Small intestine (tissue), 7 donors: ENCODE measurements at regions not wholly inside any gene's neighbourhood (a gene's known extent, or its start where the extent isn't known, plus 50 kb on each side); places are given as distances from the start of the nearest gene placed in this dataset.

Experiments
- DNase-seq, 2 donors: peaks; one replicate each; pipeline versions ENCODE4 v3.0.0 to v3.0.0-alpha.2; 2013
- FAIRE-seq: peaks from 2 replicates; lab custom pipeline; 2012; peaks lifted over from hg19 to GRCh38; lab: Jason Lieb, UNC
- H3K27ac ChIP-seq, 3 donors: one replicate each; pipeline ENCODE4 v1.5.1; 2013; ENCODE audit warnings: low read length in 2 of 3, mild to moderate bottlenecking in 2 of 3, control low read depth in 1 of 3, inconsistent platforms in 1 of 3, low read depth in 1 of 3, moderate library complexity in 1 of 3
- H3K27me3 ChIP-seq, 3 donors: one replicate each; pipeline ENCODE4 v1.6.1; 2013; ENCODE audit warnings: low read length in 3 of 3, inconsistent platforms in 1 of 3; ENCODE audit not compliant: control insufficient read depth in 3 of 3, insufficient read depth in 3 of 3
- H3K36me3 ChIP-seq, 3 donors: one replicate each; pipeline ENCODE4 v1.6.1; 2013; ENCODE audit warnings: low read length in 3 of 3, inconsistent platforms in 1 of 3, low read depth in 1 of 3, mild to moderate bottlenecking in 1 of 3, moderate library complexity in 1 of 3; ENCODE audit not compliant: control insufficient read depth in 3 of 3, insufficient read depth in 2 of 3
- H3K4me1 ChIP-seq, 3 donors: one replicate each; pipeline ENCODE4 v1.6.1; 2013; ENCODE audit warnings: low read length in 2 of 3, inconsistent platforms in 1 of 3, low read depth in 1 of 3, mild to moderate bottlenecking in 1 of 3, moderate library complexity in 1 of 3; ENCODE audit not compliant: control insufficient read depth in 3 of 3, insufficient read depth in 2 of 3
- H3K4me3 ChIP-seq, 3 donors: one replicate each; pipeline ENCODE4 v1.5.1; 2013; ENCODE audit warnings: low read length in 3 of 3, control low read depth in 1 of 3, inconsistent platforms in 1 of 3, low read depth in 1 of 3, mild to moderate bottlenecking in 1 of 3, moderate library complexity in 1 of 3
- H3K9me3 ChIP-seq, 2 donors: one replicate each; pipeline ENCODE4 v1.6.1; 2013; ENCODE audit warnings: low read depth in 1 of 2, low read length in 1 of 2; ENCODE audit not compliant: control insufficient read depth in 2 of 2, insufficient read depth in 1 of 2
- WGBS, 3 donors: extraction: QIAGEN DNeasy Blood & Tissue Kit; methylation state at CpG; one replicate each; pipeline ENCODE4 v1.1.7; 2013; 5-methylcytosine and 5-hydroxymethylcytosine counted together
- donor health status: healthy with polysubstance abuse.
- donor health status: control.
- donor health status: control.
- donor health status: Bipolar disorder and iron deficiency.
- donor health status: healthy.

DNA sequence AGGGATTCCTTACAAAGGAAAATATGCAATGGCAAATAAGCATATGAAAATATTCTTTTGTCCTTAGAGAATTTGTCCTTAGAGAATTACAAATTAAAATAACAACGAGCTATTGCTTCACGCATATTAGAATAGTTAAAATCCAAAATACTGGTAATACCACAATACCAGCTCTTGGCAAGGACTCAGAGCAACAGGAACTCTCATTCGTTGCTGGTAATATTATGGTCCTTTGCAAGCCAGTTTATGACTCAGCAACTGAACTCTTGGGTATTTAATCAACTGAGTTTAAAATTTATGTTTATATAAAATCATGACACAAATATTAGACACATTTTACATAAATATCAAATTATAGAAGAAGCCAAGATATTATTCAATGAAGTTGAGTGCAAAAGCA, 1730.4 kb downstream of the SI start:
- H3K27ac ChIP-seq = no peak overlapping the region
- FAIRE-seq = no peak
- 80 to 83% (median 82%) methylated on average over 3 of the region's 3 CpGs for WGBS, 3 donors

DNA sequence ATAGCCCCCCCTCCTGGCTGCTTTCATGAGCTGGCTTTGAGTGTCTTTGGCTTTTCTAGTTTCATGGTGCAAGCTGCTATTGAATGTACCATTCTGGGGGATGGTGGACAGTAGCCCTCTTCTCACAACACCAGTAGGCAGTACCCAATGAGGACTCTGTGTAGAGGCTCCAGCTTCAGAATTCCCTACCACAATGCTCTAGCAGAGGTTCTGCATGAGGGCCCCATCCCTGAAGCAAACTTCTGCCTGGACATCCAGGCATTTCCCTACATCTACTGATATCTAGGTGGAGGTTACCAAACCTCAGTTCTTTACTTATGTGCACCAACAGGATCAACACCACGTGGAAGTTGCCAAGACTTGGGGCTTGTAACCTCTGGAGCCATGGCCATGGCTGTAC, 1742.9 kb downstream of the SI start:
- WGBS, 3 donors = 7 to 45% (median 27%) methylated on average over 1 of the region's 1 CpG
- Histone ChIP-seq H3K27ac (no peak overlapping the region), H3K27me3 (no peaks in the 10 kb centered on the region), H3K4me3 (no peak overlapping the region), H3K9me3 (peaks cover 0 to 11% of the 10 kb centered on the region in 2 donors), H3K4me1 (no peaks in the 10 kb centered on the region), H3K36me3 (no peaks in the 10 kb centered on the region)
- FAIRE-seq = no peak
- DNase-seq = no peak

More for the DNA sequence above, 1730.4 kb downstream of the SI start:
- Histone ChIP-seq H3K4me3 (no peak overlapping the region), H3K27me3 (no peaks in the 10 kb centered on the region), H3K36me3 (no peaks in the 10 kb centered on the region), H3K4me1 (no peaks in the 10 kb centered on the region), H3K9me3 (peaks cover 0 to 3% of the 10 kb centered on the region in 2 donors)
- no peak for DNase-seq

- no peaks in the 10 kb centered on the region for H3K27me3 ChIP-seq
- WGBS, 3 donors = 73 to 79% (median 76%) methylated on average over 7 of the region's 7 CpGs
- no peak overlapping the region for H3K27ac ChIP-seq
- no peaks in the 10 kb centered on the region for H3K4me1 ChIP-seq
- no peaks in the 10 kb centered on the region for H3K36me3 ChIP-seq
- H3K9me3 ChIP-seq = peaks cover 2 to 31% of the 10 kb centered on the region in 2 donors
- DNase-seq = no peak
- H3K4me3 ChIP-seq = no peak overlapping the region
- no peak for FAIRE-seq
These were observed 1749.6 kb downstream of the SI start for GRCh38 chr3:163328680-163329079.

GRCh38 chr3:163327086-163327485, 1751.2 kb downstream of the SI start:
- DNase-seq (no peak), FAIRE-seq (no peak)
- H3K4me3 ChIP-seq = no peak overlapping the region
- no peaks in the 10 kb centered on the region for H3K36me3 ChIP-seq
- H3K9me3 ChIP-seq = peaks cover 2 to 30% of the 10 kb centered on the region in 2 donors
- no peaks in the 10 kb centered on the region for H3K27me3 ChIP-seq
- no peaks in the 10 kb centered on the region for H3K4me1 ChIP-seq
- WGBS, 3 donors = 41 to 47% (median 42%) methylated on average over 2 of the region's 2 CpGs
- H3K27ac ChIP-seq = no peak overlapping the region

DNA sequence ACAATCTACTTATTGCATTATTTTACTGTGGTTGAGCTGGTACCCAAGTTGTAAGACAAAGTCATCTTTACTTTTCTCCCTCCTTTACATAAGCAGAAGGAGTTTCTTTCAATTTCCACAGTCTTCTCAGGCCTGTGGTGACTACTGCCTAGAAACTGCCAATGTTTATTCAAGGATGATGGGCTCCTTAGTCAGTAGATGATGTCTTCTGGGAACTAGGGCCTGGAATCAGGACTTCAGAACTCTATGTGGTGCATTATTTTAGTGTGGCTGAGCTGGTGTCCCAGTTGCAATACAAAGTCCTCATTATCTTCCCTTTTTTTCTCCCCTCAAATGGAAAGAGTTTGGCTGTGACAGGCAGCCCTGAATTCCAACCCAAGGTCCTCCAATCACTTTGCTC, 1762.5 kb downstream of the SI start:
- Histone ChIP-seq H3K27me3 (no peaks in the 10 kb centered on the region), H3K9me3 (peaks cover 0 to 4% of the 10 kb centered on the region in 2 donors), H3K4me3 (no peak overlapping the region), H3K4me1 (no peaks in the 10 kb centered on the region), H3K27ac (no peak overlapping the region), H3K36me3 (no peaks in the 10 kb centered on the region)
- no peak for FAIRE-seq
- no peak for DNase-seq

- WGBS, 3 donors = 89 to 96% (median 93%) methylated on average over 2 of the region's 2 CpGs
- H3K4me3 ChIP-seq = no peak overlapping the region
- no peaks in the 10 kb centered on the region for H3K4me1 ChIP-seq
- FAIRE-seq (no peak), DNase-seq (no peak)
- no peaks in the 10 kb centered on the region for H3K36me3 ChIP-seq
- H3K27me3 ChIP-seq = no peaks in the 10 kb centered on the region
- H3K27ac ChIP-seq = no peak overlapping the region
- H3K9me3 ChIP-seq = peaks cover 0 to 22% of the 10 kb centered on the region in 2 donors
These were observed 1771.9 kb downstream of the SI start for GRCh38 chr3:163306405-163306804.

DNA sequence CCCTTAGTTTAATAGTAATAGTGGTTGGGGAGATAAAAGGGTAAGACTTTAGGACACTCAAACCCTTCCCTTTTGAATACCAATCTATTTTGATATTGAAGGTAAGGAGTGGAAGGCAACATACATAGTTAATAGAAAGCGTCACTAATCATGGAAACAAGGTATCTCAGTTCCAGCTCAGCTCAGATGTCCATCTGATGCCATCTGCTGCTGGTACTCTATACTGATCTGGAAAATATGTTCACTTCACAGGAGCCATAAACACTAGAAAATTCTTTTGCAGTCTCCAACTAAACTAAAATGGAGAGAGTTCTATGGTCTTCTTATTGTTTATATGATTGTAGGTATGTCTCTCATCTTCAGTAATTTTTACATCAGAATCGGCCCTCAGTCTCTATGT, 1777.1 kb downstream of the OTOL1 start:
- no peak for FAIRE-seq
- H3K9me3 ChIP-seq = no peaks in the 10 kb centered on the region
- H3K36me3 ChIP-seq = no peaks in the 10 kb centered on the region
- H3K27me3 ChIP-seq = no peaks in the 10 kb centered on the region
- no peaks in the 10 kb centered on the region for H3K4me1 ChIP-seq
- WGBS, 3 donors = 53 to 81% (median 64%) methylated on average over 2 of the region's 2 CpGs
- no peak overlapping the region for H3K27ac ChIP-seq
- H3K4me3 ChIP-seq = no peak overlapping the region
- no peak for DNase-seq

DNA sequence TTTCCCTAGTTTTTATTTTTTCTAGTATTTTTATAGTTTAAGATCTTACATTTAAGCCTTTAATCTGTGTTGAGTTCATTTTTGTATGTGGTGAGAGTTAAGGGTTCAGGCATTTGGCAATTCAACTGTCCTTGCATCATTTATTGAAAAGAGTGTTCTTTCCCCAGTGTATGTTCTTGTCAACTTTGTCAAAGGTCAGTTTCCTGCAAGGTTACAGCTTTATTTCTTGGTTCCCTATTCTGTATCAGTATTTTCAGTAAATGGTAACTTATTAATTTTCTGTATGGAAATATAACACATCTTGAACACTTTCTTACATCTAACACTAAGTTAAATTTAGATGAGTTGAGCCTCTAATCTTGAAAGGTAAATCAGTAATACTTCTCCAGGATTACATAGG, 1770.1 kb downstream of the OTOL1 start:
- H3K27me3 ChIP-seq = no peaks in the 10 kb centered on the region
- no peaks in the 10 kb centered on the region for H3K9me3 ChIP-seq
- no peak overlapping the region for H3K4me3 ChIP-seq
- FAIRE-seq = no peak
- no peak for DNase-seq
- H3K27ac ChIP-seq = no peak overlapping the region
- H3K4me1 ChIP-seq = no peaks in the 10 kb centered on the region
- no peaks in the 10 kb centered on the region for H3K36me3 ChIP-seq

DNA sequence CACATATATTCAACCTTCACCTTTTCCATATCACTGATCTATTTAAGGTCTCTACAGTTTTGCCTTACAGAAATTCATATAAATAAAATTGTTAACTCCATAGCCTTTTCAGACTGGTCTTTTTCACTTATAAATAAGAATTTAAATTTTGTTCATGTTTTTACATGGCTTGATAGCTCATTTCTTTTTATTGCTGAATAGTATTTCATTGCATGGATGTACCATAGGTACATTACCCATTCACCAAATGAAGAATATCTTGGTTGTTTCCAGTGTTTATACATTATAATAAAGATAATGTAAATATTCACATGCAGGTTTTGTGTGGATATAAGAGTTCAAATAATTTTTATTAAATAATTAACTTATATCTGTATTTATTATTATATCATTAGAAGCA, 1765.0 kb downstream of the OTOL1 start:
- Histone ChIP-seq H3K4me1 (no peaks in the 10 kb centered on the region), H3K4me3 (no peak overlapping the region), H3K9me3 (no peaks in the 10 kb centered on the region), H3K27me3 (no peaks in the 10 kb centered on the region), H3K36me3 (no peaks in the 10 kb centered on the region), H3K27ac (no peak overlapping the region)
- peak; percentile 5 for FAIRE-seq
- DNase-seq = no peak
